Ovary (tissue), 7 donors: ENCODE measurements at regions not wholly inside any gene's neighbourhood (a gene's known extent, or its start where the extent isn't known, plus 50 kb on each side); places are given as distances from the start of the nearest gene placed in this dataset.

Experiments used
- DNase-seq, 5 donors: peaks; one replicate each; pipeline ENCODE4 v3.0.0-alpha.2; 2019 to 2020
- H3K27ac ChIP-seq, 2 donors: fragments of 200-600 bp; one replicate each; pipeline versions ENCODE4 v1.5.1 to v1.8.0; 2019 to 2022
- H3K27me3 ChIP-seq: fragments of 200-600 bp; one replicate; pipeline ENCODE4 v1.8.0; 2022
- H3K36me3 ChIP-seq: fragments of 200-600 bp; sonication (generic); one replicate; pipeline ENCODE4 v1.5.1; 2019
- H3K4me1 ChIP-seq: one replicate; pipeline ENCODE4 v1.8.1; 2013; ENCODE audit warnings: mild to moderate bottlenecking, moderate library complexity; ENCODE audit not compliant: insufficient read depth
- H3K4me3 ChIP-seq: fragments of 200-600 bp; sonication (generic); one replicate; pipeline ENCODE4 v1.5.1; 2017
- H3K9me3 ChIP-seq, 2 donors: fragments of 200-600 bp in 1 of 2; sonication (generic) in 1 of 2; one replicate each; pipeline versions ENCODE4 v1.5.1 to v1.8.1; 2013 to 2019; ENCODE audit warnings: mild to moderate bottlenecking in 1 of 2, moderate library complexity in 1 of 2
- EP300 ChIP-seq: sonication (generic); formaldehyde crosslinking; IDR thresholded peaks from one replicate; pipeline ENCODE4 v1.6.1; 2017; ENCODE audit warnings: antibody characterized with exemption
- POLR2A ChIP-seq: fragments of 450-650 bp; IDR thresholded peaks from one replicate; pipeline ENCODE4 v1.6.1; 2017; ENCODE audit warnings: antibody characterized with exemption, mild to moderate bottlenecking, moderate library complexity
- WGBS, 3 donors: extraction: QIAGEN DNeasy Blood & Tissue Kit in 1 of 3; methylation state at CpG; one replicate each; pipeline versions ENCODE4 v1.1.5 to v1.1.7; 2013 to 2017; 5-methylcytosine and 5-hydroxymethylcytosine counted together
- intact Hi-C, 4 donors: fragments of 100-400 bp; cut with DNase I; formaldehyde crosslinking; loops; one replicate each; pipeline versions ENCODE4 v1.11.0 to v1.15.1; 2022 to 2023
- TF ChIP-seq, protein P1 (sequence below), 3 donors: fragments of 450-650 bp in 2 of 3; fragments of 200-600 bp in 1 of 3; IDR thresholded peaks; one replicate each; pipeline versions ENCODE4 v1.5.1 to v1.8.0; 2016 to 2022; ENCODE audit warnings: antibody characterized with exemption in 3 of 3, mild to moderate bottlenecking in 1 of 3
- donor health status: DM: no; HTN: no; CAD: no; lungs with moderate emphysema.
- donor health status: DM: no; HTN: no; CAD: no.
- donor health status: Bipolar disorder and iron deficiency.
- donor health status: DM: no; HTN: no; CAD: no.
- donor health status: DM: yes; HTN: yes; CAD: no.

DNA sequence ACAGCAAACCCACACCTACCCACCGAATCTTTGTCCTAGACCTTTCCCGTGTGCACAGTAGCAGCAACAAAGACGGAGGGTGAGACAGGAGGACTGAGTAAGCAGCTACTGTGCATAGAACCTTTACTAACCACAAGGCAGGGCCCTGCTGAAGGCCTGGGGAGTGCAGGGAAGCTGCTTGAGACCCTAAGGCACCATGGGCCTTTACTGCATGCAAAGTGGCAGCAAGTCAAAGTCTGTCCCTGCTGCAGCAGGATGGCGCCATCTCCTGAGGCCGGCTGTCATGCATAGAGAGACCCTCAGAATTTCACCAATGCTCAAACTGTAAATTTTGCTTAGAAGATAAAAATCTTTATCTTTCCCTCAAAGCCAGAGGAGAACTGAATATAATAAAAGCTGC lies 610.5 kb downstream of the ACTR3B start:
- H3K4me3 ChIP-seq = no peak overlapping the region
- TF ChIP-seq, protein P1, sequence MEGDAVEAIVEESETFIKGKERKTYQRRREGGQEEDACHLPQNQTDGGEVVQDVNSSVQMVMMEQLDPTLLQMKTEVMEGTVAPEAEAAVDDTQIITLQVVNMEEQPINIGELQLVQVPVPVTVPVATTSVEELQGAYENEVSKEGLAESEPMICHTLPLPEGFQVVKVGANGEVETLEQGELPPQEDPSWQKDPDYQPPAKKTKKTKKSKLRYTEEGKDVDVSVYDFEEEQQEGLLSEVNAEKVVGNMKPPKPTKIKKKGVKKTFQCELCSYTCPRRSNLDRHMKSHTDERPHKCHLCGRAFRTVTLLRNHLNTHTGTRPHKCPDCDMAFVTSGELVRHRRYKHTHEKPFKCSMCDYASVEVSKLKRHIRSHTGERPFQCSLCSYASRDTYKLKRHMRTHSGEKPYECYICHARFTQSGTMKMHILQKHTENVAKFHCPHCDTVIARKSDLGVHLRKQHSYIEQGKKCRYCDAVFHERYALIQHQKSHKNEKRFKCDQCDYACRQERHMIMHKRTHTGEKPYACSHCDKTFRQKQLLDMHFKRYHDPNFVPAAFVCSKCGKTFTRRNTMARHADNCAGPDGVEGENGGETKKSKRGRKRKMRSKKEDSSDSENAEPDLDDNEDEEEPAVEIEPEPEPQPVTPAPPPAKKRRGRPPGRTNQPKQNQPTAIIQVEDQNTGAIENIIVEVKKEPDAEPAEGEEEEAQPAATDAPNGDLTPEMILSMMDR (IDR thresholded peaks at IDR 0.05) = no peak
- TF ChIP-seq EP300 (no peak), POLR2A (no peak)
- H3K9me3 ChIP-seq = no peaks in the 10 kb centered on the region
- DNase-seq = no peak
- H3K27me3 ChIP-seq = no peaks in the 10 kb centered on the region
- intact Hi-C loops = no loop called here
- H3K27ac ChIP-seq = no peak overlapping the region
- no peaks in the 10 kb centered on the region for H3K4me1 ChIP-seq
- H3K36me3 ChIP-seq = no peaks in the 10 kb centered on the region
- 64 to 69% (median 66%) methylated on average over 5 of the region's 5 CpGs for WGBS, 3 donors

DNA sequence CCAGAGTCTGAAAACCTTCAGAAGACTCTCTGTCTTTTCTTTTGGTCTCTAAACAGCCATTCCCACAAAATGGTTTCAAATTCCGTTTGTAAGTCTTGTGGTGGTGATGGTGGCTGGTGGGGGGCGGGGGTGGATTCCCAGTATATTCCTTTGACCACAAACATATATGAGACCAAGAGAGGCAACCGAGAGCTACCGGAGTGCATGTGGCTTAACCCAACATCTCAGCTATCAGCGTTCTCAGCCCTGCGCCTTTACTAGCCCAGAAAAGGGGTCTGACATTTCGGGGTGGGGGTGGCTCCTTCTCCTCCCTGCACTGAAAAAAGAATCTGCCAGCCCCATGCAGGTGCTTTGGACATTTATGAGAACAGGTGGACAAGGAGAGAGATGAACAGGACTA lies 621.1 kb downstream of the ACTR3B start:
- Histone ChIP-seq H3K36me3 (no peaks in the 10 kb centered on the region), H3K27ac (no peak overlapping the region), H3K27me3 (no peaks in the 10 kb centered on the region), H3K4me1 (no peaks in the 10 kb centered on the region), H3K4me3 (no peak overlapping the region), H3K9me3 (no peaks in the 10 kb centered on the region)
- DNase-seq = no peak
- WGBS, 3 donors = 76 to 85% (median 79%) methylated on average over 7 of the region's 7 CpGs
- no peak for TF ChIP-seq EP300
- no peak for TF ChIP-seq POLR2A
- TF ChIP-seq, protein P1 (IDR thresholded peaks at IDR 0.05) = no peak
- intact Hi-C loops = no loop called here

DNA sequence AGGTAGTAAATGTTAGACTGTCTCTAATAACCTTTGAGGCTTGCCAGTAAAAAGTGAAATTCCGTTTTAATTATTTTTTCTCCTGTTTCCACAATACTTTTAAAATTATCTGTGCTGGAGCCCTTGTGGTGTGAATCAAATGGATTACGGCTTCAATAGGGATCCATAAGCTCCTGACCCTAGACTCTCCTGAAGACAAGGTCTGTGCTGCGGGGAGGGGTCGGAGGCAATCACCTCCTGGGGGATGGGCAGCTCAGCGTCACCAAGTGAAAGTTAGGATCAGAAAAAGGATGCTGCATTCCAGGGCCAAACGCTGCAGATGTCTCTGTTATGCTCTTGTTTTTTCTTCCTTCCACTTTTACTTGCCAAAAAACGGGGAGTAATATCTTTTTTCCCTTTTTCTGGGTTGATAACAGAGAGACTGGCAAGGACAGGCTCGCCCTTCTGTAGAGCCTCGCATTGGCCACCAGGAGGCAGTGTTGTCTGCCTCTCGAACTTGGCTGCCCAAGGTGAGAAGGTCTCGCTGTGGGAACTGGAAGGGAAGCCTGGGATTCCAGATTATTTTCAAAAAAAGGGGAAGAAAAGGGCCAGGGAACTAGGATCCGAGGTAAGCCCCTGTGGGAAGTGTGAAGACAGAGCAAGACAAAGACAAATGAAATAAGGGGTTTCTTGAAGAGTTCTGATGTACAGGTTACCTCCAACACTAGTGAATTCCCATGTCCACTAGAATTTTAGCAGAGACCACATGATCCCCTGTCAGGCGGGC lies 621.9 kb downstream of the ACTR3B start:
- Histone ChIP-seq H3K27me3 (no peaks in the 10 kb centered on the region), H3K36me3 (no peaks in the 10 kb centered on the region), H3K4me1 (no peaks in the 10 kb centered on the region), H3K4me3 (no peak overlapping the region), H3K9me3 (no peaks in the 10 kb centered on the region), H3K27ac (no peak overlapping the region)
- 6 to 9% (median 8%) methylated on average over 13 of the region's 13 CpGs for WGBS, 3 donors
- DNase-seq = no peak
- intact Hi-C loops = no loop called here
- TF ChIP-seq EP300 (no peak), POLR2A (no peak)
- TF ChIP-seq, protein P1 (IDR thresholded peaks at IDR 0.05) = no peak

DNA sequence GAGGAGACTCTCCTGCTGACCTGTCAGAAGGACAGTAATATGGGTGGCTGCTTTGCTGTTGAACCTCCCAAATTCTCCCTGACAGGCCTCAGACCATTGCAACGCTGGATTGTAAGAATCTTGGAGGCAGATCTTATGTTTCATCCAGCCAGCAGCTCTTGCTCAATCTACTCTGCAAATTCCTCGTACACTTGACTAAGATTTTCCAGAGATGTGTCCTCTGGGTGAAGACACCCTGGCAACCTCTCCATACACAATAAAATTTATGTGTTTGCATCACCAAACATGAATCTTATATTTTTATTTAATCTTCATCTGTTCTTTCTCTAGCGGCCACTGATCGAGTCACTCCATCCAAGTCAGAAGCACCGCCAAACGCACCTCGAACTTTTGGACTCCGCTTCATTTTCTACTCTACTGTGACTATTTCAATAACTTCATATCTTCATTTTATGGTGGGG lies 623.1 kb downstream of the ACTR3B start:
- H3K9me3 ChIP-seq = no peaks in the 10 kb centered on the region
- H3K36me3 ChIP-seq = no peaks in the 10 kb centered on the region
- H3K27me3 ChIP-seq = no peaks in the 10 kb centered on the region
- no peaks in the 10 kb centered on the region for H3K4me1 ChIP-seq
- H3K27ac ChIP-seq = no peak overlapping the region
- 64 to 87% (median 76%) methylated on average over 8 of the region's 8 CpGs for WGBS, 3 donors
- no peak overlapping the region for H3K4me3 ChIP-seq
- no peak for TF ChIP-seq EP300
- TF ChIP-seq, protein P1 (IDR thresholded peaks at IDR 0.05) = no peak
- no peak for TF ChIP-seq POLR2A
- DNase-seq = no peak
- intact Hi-C loops = no loop called here
